ENCODE measurements at regions not wholly inside any gene's neighbourhood (a gene's known extent, or its start where the extent isn't known, plus 50 kb on each side); places are given as distances from the start of the nearest gene placed in this dataset.
A peak's percentile ranks its signal among the peaks of the same experiment; 100 is the strongest.

GRCh38 chr3:150064971-150065370 lies 94.3 kb upstream of the PFN2 start:
- H3K4me3 ChIP-seq (ENCODE audit: low read depth, low read length), result no peak overlapping the region
- no peak for TF ChIP-seq CTCF (IDR thresholded peaks at IDR 0.05; ENCODE audit: low read depth, low read length)

- H3K4me3 ChIP-seq (ENCODE audit: low read depth, low read length), result no peak overlapping the region
- TF ChIP-seq CTCF (IDR thresholded peaks at IDR 0.05; ENCODE audit: low read depth, low read length), result no peak
These were observed 92.5 kb upstream of the PFN2 start for GRCh38 chr3:150063237-150063636.

- peak overlapping the region; percentile 44 for H3K4me3 ChIP-seq (ENCODE audit: low read depth, low read length)
- TF ChIP-seq CTCF (IDR thresholded peaks at IDR 0.05; ENCODE audit: low read depth, low read length), result no peak
These were observed 91.8 kb upstream of the PFN2 start for GRCh38 chr3:150062492-150062891.

GRCh38 chr3:150061288-150062024 lies 90.8 kb upstream of the PFN2 start:
- H3K4me3 ChIP-seq (ENCODE audit: low read depth, low read length), result no peak overlapping the region
- no peak for TF ChIP-seq CTCF (IDR thresholded peaks at IDR 0.05; ENCODE audit: low read depth, low read length)

- no peak for TF ChIP-seq CTCF (IDR thresholded peaks at IDR 0.05; ENCODE audit: low read depth, low read length)
- H3K4me3 ChIP-seq (ENCODE audit: low read depth, low read length), result no peak overlapping the region
These were observed 89.0 kb upstream of the PFN2 start for GRCh38 chr3:150059729-150060128.

GRCh38 chr3:150059241-150059640 lies 88.5 kb upstream of the PFN2 start:
- H3K4me3 ChIP-seq (ENCODE audit: low read depth, low read length), result no peak overlapping the region
- no peak for TF ChIP-seq CTCF (IDR thresholded peaks at IDR 0.05; ENCODE audit: low read depth, low read length)

- no peak overlapping the region for H3K4me3 ChIP-seq (ENCODE audit: low read depth, low read length)
- TF ChIP-seq CTCF (IDR thresholded peaks at IDR 0.05; ENCODE audit: low read depth, low read length), result no peak
These were observed 86.5 kb upstream of the PFN2 start for GRCh38 chr3:150057227-150057626.

Measured in WI38 (cell line).